Naive thymus-derived CD4-positive, alpha-beta T cell (primary cell): ENCODE measurements at regions not wholly inside any gene's neighbourhood (a gene's known extent, or its start where the extent isn't known, plus 50 kb on each side); places are given as distances from the start of the nearest gene placed in this dataset.
"Not testable (repeated sequence)": the region's sequence is repeated elsewhere in the genome, so short reads cannot be mapped to it uniquely, and the experiment has no call there.

ENCODE experiments used
- ATAC-seq: fragments of 150-1000 bp; cut with Tn5 transposase; 2 replicates; pipeline ENCODE4 v1.10.0; 2021; ENCODE audit warnings: mild to moderate bottlenecking, moderate library complexity
- CTCF ChIA-PET: fragments of 350-600 bp; sonication (Branson Sonifier 250); formaldehyde crosslinking; loops from one replicate; lab custom pipeline; 2021; ENCODE audit warnings: antibody characterized with exemption; lab: Charles Lee
- POLR2A ChIA-PET: fragments of 350-600 bp; sonication (Branson Sonifier 250); formaldehyde crosslinking; loops from one replicate; lab custom pipeline; 2021; ENCODE audit warnings: antibody characterized with exemption, inconsistent platforms; lab: Charles Lee
- DNase-seq, 9 donors: peaks; one replicate each; pipeline versions ENCODE4 v3.0.0 to v3.0.0-alpha.2; 2020 to 2022; ENCODE audit warnings: mixed read lengths in 1 of 9
- H3K27ac ChIP-seq: one replicate; pipeline ENCODE4 v1.7.0; 2013; ENCODE audit warnings: mild to moderate bottlenecking, low read depth, low read length, moderate library complexity
- H3K27me3 ChIP-seq, 2 donors: one replicate each; pipeline ENCODE4 v1.7.0; 2013; ENCODE audit warnings: low read length in 2 of 2, mild to moderate bottlenecking in 2 of 2, moderate library complexity in 2 of 2; ENCODE audit not compliant: control insufficient read depth in 2 of 2, insufficient read depth in 2 of 2
- H3K36me3 ChIP-seq, 3 experiments: 1 replicate in 2 of 3; 2 replicates in 1 of 3; pipeline ENCODE4 v1.7.0; 2013; ENCODE audit warnings: low read length in 3 of 3, mild to moderate bottlenecking in 3 of 3, moderate library complexity in 1 of 3; ENCODE audit not compliant: insufficient read depth in 3 of 3, control insufficient read depth in 2 of 3
- H3K4me1 ChIP-seq, 2 donors: one replicate each; pipeline ENCODE4 v1.7.0; 2013; ENCODE audit warnings: low read length in 2 of 2, mild to moderate bottlenecking in 2 of 2, moderate library complexity in 1 of 2; ENCODE audit not compliant: control insufficient read depth in 2 of 2, insufficient read depth in 2 of 2
- H3K4me3 ChIP-seq: 2 replicates; pipeline ENCODE4 v1.7.0; 2013; ENCODE audit warnings: mild to moderate bottlenecking, low read length
- H3K9me3 ChIP-seq, 3 experiments: 1 replicate in 2 of 3; 2 replicates in 1 of 3; pipeline ENCODE4 v1.7.0; 2013; ENCODE audit warnings: low read length in 3 of 3; ENCODE audit not compliant: control insufficient read depth in 2 of 3
- H3K27ac Mint-ChIP-seq, 9 donors: one replicate each; pipeline ENCODE4 v1.8.0; 2020 to 2022; ENCODE audit warnings: mixed read lengths in 9 of 9, mild to moderate bottlenecking in 8 of 9, moderate library complexity in 5 of 9, inconsistent platforms in 2 of 9
- H3K27me3 Mint-ChIP-seq, 5 donors: one replicate each; pipeline ENCODE4 v1.8.0; 2021 to 2022; ENCODE audit warnings: mixed read lengths in 5 of 5, mild to moderate bottlenecking in 1 of 5
- H3K36me3 Mint-ChIP-seq, 5 donors: one replicate each; pipeline ENCODE4 v1.8.0; 2020 to 2022; ENCODE audit warnings: mixed read lengths in 5 of 5, mild to moderate bottlenecking in 3 of 5, inconsistent platforms in 1 of 5
- H3K4me1 Mint-ChIP-seq, 7 donors: one replicate each; pipeline ENCODE4 v1.8.0; 2020 to 2022; ENCODE audit warnings: mixed read lengths in 7 of 7, mild to moderate bottlenecking in 3 of 7, inconsistent platforms in 1 of 7
- H3K4me3 Mint-ChIP-seq, 10 donors: one replicate each; pipeline ENCODE4 v1.8.0; 2020 to 2022; ENCODE audit warnings: mild to moderate bottlenecking in 10 of 10, mixed read lengths in 10 of 10, moderate library complexity in 6 of 10, inconsistent platforms in 2 of 10
- H3K9me3 Mint-ChIP-seq, 11 donors: one replicate each; pipeline ENCODE4 v1.8.0; 2020 to 2022; ENCODE audit warnings: mixed read lengths in 11 of 11, mild to moderate bottlenecking in 4 of 11, inconsistent platforms in 1 of 11, moderate library complexity in 1 of 11
- intact Hi-C, 2 donors: fragments of 100-400 bp; cut with micrococcal nuclease; formaldehyde crosslinking; loops; one replicate each; pipeline ENCODE4 v1.15.1; 2023

GRCh38 chr7:149665618-149666017, 107.8 kb downstream of the ZNF467 start:
- CTCF ChIA-PET: interaction anchor here (1.2 kb wide), 1 partner anchor 71 kb away, joined by 4 read pairs; no protein-coding TSS in a partner anchor
- intact Hi-C loops, H3K9me3 ChIP-seq, H3K27ac ChIP-seq, H3K4me1 Mint-ChIP-seq, H3K27me3 ChIP-seq, H3K4me3 ChIP-seq, ATAC-seq, H3K4me3 Mint-ChIP-seq, H3K4me1 ChIP-seq, H3K36me3 ChIP-seq, H3K9me3 Mint-ChIP-seq, H3K36me3 Mint-ChIP-seq, DNase-seq, POLR2A ChIA-PET: not testable (repeated sequence)
- Mint-ChIP-seq H3K27me3 (peaks cover 29 to 60% (median 40%) of the 10 kb centered on the region in 5 donors), H3K27ac (peak overlapping the region in 1 of 9 donors; percentile 6)

GRCh38 chr7:149664666-149665065, 108.7 kb downstream of the ZNF467 start:
- no peak for ATAC-seq

GRCh38 chr7:149664176-149664575, 109.2 kb downstream of the ZNF467 start:
- H3K4me3 ChIP-seq: no peak overlapping the region
- Mint-ChIP-seq H3K4me3 (no peak overlapping the region), H3K27ac (no peak overlapping the region), H3K4me1 (no peaks in the 10 kb centered on the region), H3K36me3 (no peaks in the 10 kb centered on the region), H3K27me3 (peaks cover 27 to 59% (median 37%) of the 10 kb centered on the region in 5 donors), H3K9me3 (peaks cover 0 to 5% (median 0%) of the 10 kb centered on the region in 11 donors)
- DNase-seq (no peak), ATAC-seq (no peak)
- no peaks in the 10 kb centered on the region for H3K9me3 ChIP-seq
- H3K4me1 ChIP-seq: no peaks in the 10 kb centered on the region
- ChIA-PET CTCF (interaction anchor here (1.1 to 2.2 kb wide), 5 partner anchors 16 to 135 kb away, joined by 3 to 19 read pairs (median 4); no protein-coding TSS in a partner anchor), POLR2A (interaction anchor here (0.6 kb wide), 1 partner anchor 770 kb away, joined by 6 read pairs; no protein-coding TSS in a partner anchor)
- no peaks in the 10 kb centered on the region for H3K36me3 ChIP-seq
- H3K27me3 ChIP-seq: no peaks in the 10 kb centered on the region
- no peak overlapping the region for H3K27ac ChIP-seq
- intact Hi-C loops: no loop called here

More at GRCh38 chr7:149664666-149665065, 108.7 kb downstream of the ZNF467 start:
- CTCF ChIA-PET: interaction anchor here (1.2 to 1.6 kb wide), 4 partner anchors 72 to 79 kb away, joined by 4 read pairs; no protein-coding TSS in a partner anchor
- no peak for DNase-seq
- no peaks in the 10 kb centered on the region for H3K36me3 Mint-ChIP-seq
- Histone ChIP-seq H3K27ac (no peak overlapping the region), H3K4me3 (no peak overlapping the region), H3K27me3 (no peaks in the 10 kb centered on the region), H3K9me3 (no peaks in the 10 kb centered on the region), H3K4me1 (no peaks in the 10 kb centered on the region), H3K36me3 (no peaks in the 10 kb centered on the region)
- no peaks in the 10 kb centered on the region for H3K4me1 Mint-ChIP-seq
- intact Hi-C loops: no loop called here
- H3K4me3 Mint-ChIP-seq: no peak overlapping the region
- peaks cover 27 to 59% (median 37%) of the 10 kb centered on the region in 5 donors for H3K27me3 Mint-ChIP-seq
- peaks cover 0 to 5% (median 0%) of the 10 kb centered on the region in 11 donors for H3K9me3 Mint-ChIP-seq
- no peak overlapping the region for H3K27ac Mint-ChIP-seq
- POLR2A ChIA-PET: interaction anchor here (0.6 kb wide), 1 partner anchor 769 kb away, joined by 6 read pairs; no protein-coding TSS in a partner anchor

DNA sequence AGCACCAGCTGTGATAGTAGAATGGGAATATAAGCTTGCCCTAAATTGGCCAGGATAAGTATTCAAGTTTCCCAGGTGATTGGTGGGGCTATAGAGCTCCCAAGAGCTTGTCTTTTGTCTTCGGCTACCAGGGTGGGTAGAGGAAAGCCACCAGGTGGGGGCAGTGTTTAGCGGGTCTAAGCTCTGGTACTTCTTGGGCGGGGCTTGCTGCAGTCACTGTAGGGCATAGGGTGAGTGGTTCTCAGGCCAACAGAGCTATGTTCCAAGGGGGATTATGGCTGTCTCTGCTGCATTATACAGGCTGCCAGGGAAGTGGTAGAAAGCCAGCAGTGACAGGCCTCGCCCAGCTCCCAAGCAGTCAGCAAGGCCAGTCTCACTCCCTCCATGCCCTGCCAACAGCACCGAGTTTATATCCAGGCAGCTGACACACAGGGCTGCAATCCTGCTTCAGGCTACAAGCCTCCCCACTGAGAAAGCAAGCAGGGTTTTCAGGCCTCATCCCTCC, 110.7 kb downstream of the ZNF467 start:
- intact Hi-C loops: loop anchor here (1.0 kb wide), 3 partner anchors 80 to 138 kb away; no protein-coding TSS in a partner anchor

GRCh38 chr7:149655784-149656183, 117.6 kb downstream of the ZNF467 start:
- H3K27me3 Mint-ChIP-seq: peaks cover 32 to 51% (median 40%) of the 10 kb centered on the region in 5 donors
- peaks cover 9 to 34% (median 18%) of the 10 kb centered on the region in 11 donors for H3K9me3 Mint-ChIP-seq
- DNase-seq: no peak
- H3K27ac Mint-ChIP-seq: no peak overlapping the region
- peaks cover 0 to 16% (median 4%) of the 10 kb centered on the region in 5 donors for H3K36me3 Mint-ChIP-seq
- CTCF ChIA-PET: no interaction called here
- no peak overlapping the region for H3K27ac ChIP-seq
- no peaks in the 10 kb centered on the region for H3K4me1 Mint-ChIP-seq
- no peaks in the 10 kb centered on the region for H3K36me3 ChIP-seq
- H3K4me3 Mint-ChIP-seq: no peak overlapping the region
- intact Hi-C loops: no loop called here
- peaks cover 0 to 4% (median 0%) of the 10 kb centered on the region in 3 experiments for H3K9me3 ChIP-seq
- no peak overlapping the region for H3K4me3 ChIP-seq
- no peak for ATAC-seq
- no peaks in the 10 kb centered on the region for H3K27me3 ChIP-seq
- H3K4me1 ChIP-seq: no peaks in the 10 kb centered on the region
- POLR2A ChIA-PET: no interaction called here

More for the DNA sequence above, 110.7 kb downstream of the ZNF467 start:
- Mint-ChIP-seq H3K27ac (no peak overlapping the region), H3K4me3 (no peak overlapping the region), H3K9me3 (peaks cover 0 to 5% (median 0%) of the 10 kb centered on the region in 11 donors), H3K4me1 (no peaks in the 10 kb centered on the region), H3K36me3 (no peaks in the 10 kb centered on the region), H3K27me3 (peaks cover 27 to 57% (median 42%) of the 10 kb centered on the region in 5 donors)
- Histone ChIP-seq H3K4me1 (no peaks in the 10 kb centered on the region), H3K4me3 (no peak overlapping the region), H3K36me3 (no peaks in the 10 kb centered on the region), H3K9me3 (no peaks in the 10 kb centered on the region), H3K27me3 (no peaks in the 10 kb centered on the region), H3K27ac (no peak overlapping the region)
- ATAC-seq: peak; percentile 89
- peak; percentile 17 to 72 (median 38) for DNase-seq
- CTCF ChIA-PET: interaction anchor here (0.6 to 2.2 kb wide), 11 partner anchors 25 to 605 kb away, joined by 3 to 19 read pairs (median 5); no protein-coding TSS in a partner anchor
- POLR2A ChIA-PET: interaction anchor here (1.5 kb wide), 1 partner anchor 79 kb away, joined by 5 read pairs; no protein-coding TSS in a partner anchor

GRCh38 chr7:149654588-149654987, 118.8 kb downstream of the ZNF467 start:
- no peak overlapping the region for H3K27ac Mint-ChIP-seq
- peaks cover 9 to 37% (median 18%) of the 10 kb centered on the region in 11 donors for H3K9me3 Mint-ChIP-seq
- no peaks in the 10 kb centered on the region for H3K4me1 Mint-ChIP-seq
- H3K27me3 Mint-ChIP-seq: peaks cover 37 to 47% (median 40%) of the 10 kb centered on the region in 5 donors
- ATAC-seq (no peak), DNase-seq (no peak)
- no peaks in the 10 kb centered on the region for H3K27me3 ChIP-seq
- ChIA-PET CTCF (no interaction called here), POLR2A (no interaction called here)
- H3K4me3 Mint-ChIP-seq: no peak overlapping the region
- intact Hi-C loops: no loop called here
- peaks cover 0 to 16% (median 4%) of the 10 kb centered on the region in 5 donors for H3K36me3 Mint-ChIP-seq
- peaks cover 0 to 4% (median 0%) of the 10 kb centered on the region in 3 experiments for H3K9me3 ChIP-seq
- no peaks in the 10 kb centered on the region for H3K36me3 ChIP-seq
- H3K27ac ChIP-seq: no peak overlapping the region
- H3K4me1 ChIP-seq: no peaks in the 10 kb centered on the region
- H3K4me3 ChIP-seq: no peak overlapping the region
